ENCODE measurements at regions not wholly inside any gene's neighbourhood (a gene's known extent, or its start where the extent isn't known, plus 50 kb on each side); places are given as distances from the start of the nearest gene placed in this dataset.

- no peak for TF ChIP-seq NANOG (IDR thresholded peaks at IDR 0.05; ENCODE audit: borderline replicate concordance)
- TF ChIP-seq CREB1 (CRISPR knock-in tag; IDR thresholded peaks at IDR 0.05; ENCODE audit: low read depth) = no peak
- TF ChIP-seq ETS1 (IDR thresholded peaks at IDR 0.05) = no peak
- TF ChIP-seq, protein P1, sequence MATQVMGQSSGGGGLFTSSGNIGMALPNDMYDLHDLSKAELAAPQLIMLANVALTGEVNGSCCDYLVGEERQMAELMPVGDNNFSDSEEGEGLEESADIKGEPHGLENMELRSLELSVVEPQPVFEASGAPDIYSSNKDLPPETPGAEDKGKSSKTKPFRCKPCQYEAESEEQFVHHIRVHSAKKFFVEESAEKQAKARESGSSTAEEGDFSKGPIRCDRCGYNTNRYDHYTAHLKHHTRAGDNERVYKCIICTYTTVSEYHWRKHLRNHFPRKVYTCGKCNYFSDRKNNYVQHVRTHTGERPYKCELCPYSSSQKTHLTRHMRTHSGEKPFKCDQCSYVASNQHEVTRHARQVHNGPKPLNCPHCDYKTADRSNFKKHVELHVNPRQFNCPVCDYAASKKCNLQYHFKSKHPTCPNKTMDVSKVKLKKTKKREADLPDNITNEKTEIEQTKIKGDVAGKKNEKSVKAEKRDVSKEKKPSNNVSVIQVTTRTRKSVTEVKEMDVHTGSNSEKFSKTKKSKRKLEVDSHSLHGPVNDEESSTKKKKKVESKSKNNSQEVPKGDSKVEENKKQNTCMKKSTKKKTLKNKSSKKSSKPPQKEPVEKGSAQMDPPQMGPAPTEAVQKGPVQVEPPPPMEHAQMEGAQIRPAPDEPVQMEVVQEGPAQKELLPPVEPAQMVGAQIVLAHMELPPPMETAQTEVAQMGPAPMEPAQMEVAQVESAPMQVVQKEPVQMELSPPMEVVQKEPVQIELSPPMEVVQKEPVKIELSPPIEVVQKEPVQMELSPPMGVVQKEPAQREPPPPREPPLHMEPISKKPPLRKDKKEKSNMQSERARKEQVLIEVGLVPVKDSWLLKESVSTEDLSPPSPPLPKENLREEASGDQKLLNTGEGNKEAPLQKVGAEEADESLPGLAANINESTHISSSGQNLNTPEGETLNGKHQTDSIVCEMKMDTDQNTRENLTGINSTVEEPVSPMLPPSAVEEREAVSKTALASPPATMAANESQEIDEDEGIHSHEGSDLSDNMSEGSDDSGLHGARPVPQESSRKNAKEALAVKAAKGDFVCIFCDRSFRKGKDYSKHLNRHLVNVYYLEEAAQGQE (IDR thresholded peaks at IDR 0.05; ENCODE audit: unreplicated experiment) = no peak
Measured at GRCh38 chr13:80841414-80841813, 500.5 kb upstream of the SPRY2 start (continued).

DNA sequence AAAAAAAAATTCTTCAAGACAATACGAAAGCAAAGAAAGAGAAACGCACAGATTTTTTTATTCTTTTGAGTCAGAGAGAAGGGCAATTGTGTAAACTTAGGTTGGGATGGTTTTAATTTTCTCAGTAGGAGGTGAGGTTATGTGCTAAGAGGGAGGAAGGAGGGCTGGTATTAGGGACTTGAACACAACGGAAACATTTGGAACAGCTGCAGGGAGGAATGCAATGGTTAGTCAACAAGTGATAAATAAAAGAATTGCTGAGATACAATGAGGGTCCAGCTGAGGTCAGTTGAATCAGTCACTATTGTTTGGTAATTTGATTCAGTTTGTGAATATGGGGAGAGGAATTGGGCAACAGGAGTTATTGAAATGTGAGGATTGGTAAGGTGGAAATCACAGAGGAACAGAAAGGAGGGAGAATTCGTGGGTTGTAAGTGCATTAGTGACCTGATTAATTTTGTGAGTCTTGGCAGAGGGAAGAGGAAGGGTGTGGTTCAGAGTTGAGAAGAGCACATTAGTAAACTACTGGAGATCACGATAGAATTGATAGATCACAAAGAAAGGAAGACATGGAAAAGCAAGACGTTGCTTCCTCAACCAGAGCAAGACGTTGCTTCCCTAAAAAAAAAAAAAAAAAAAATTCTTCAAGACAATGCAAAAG, 499.5 kb upstream of the SPRY2 start:
- Histone ChIP-seq H3K4me1 (ENCODE audit: insufficient read depth) (peaks cover 24% of the 10 kb centered on the region), H3K4me2 (0 out of 2 replicates have a peak overlapping the region, but pooled peaks have one; percentile 4), H3F3A (replicated peaks; ENCODE audit: low read depth) (no peaks in the 10 kb centered on the region), H3K79me2 (replicated peaks; ENCODE audit: insufficient read depth) (no peaks in the 10 kb centered on the region), H3K27me3 (ENCODE audit: insufficient read depth) (no peaks in the 10 kb centered on the region), H4K20me1 (replicated peaks; ENCODE audit: insufficient read depth) (no peaks in the 10 kb centered on the region), H3K36me3 (ENCODE audit: insufficient read depth) (no peaks in the 10 kb centered on the region), H2AFZ (no peak overlapping the region), H3K4me3 (no peak overlapping the region), H3K9me2 (ENCODE audit: insufficient read depth) (no peaks in the 10 kb centered on the region), H3K27ac (ENCODE audit: low read depth) (no peak overlapping the region)
- DNase-seq (ENCODE audit: low spot score) (peak; percentile 39), ATAC-seq (peak; percentile 43)
- peaks cover 17% of the 10 kb centered on the region for H3K36me3 Mint-ChIP-seq (ENCODE audit: low read depth)
- peaks cover 20% of the 10 kb centered on the region for H3K9me3 Mint-ChIP-seq
- H3K4me3 Mint-ChIP-seq = no peak overlapping the region
- TF ChIP-seq, protein P1 (IDR thresholded peaks at IDR 0.05; ENCODE audit: unreplicated experiment) = no peak
- H3K27me3 Mint-ChIP-seq (ENCODE audit: insufficient read depth, low read depth, poor library complexity) = no peaks in the 10 kb centered on the region
- H3K4me1 Mint-ChIP-seq = peaks cover 8% of the 10 kb centered on the region; the same call in 2 of the 3 replicates
- no peak overlapping the region for H3K27ac Mint-ChIP-seq
